Activated CD4-positive, alpha-beta T cell treated with anti-CD3 and anti-CD28 coated beads, Interleukin-2, amount 10 ng/mL, durations not matched to agents 7 days and 5 days (primary cell): ENCODE measurements at regions not wholly inside any gene's neighbourhood (a gene's known extent, or its start where the extent isn't known, plus 50 kb on each side); places are given as distances from the start of the nearest gene placed in this dataset.

Experiments
- CTCF ChIA-PET: fragments of 350-600 bp; sonication (Branson Sonifier 250); formaldehyde crosslinking; loops from one replicate; lab custom pipeline; 2021; ENCODE audit warnings: antibody characterized with exemption; lab: Charles Lee
- POLR2A ChIA-PET: fragments of 350-600 bp; sonication (Branson Sonifier 250); formaldehyde crosslinking; loops from one replicate; lab custom pipeline; 2021; ENCODE audit warnings: antibody characterized with exemption; lab: Charles Lee
- DNase-seq: peaks from one replicate; pipeline ENCODE4 v3.0.0-alpha.2; 2020
- H3K27ac Mint-ChIP-seq: one replicate; pipeline ENCODE4 v1.8.0; 2021; ENCODE audit warnings: mild to moderate bottlenecking, moderate library complexity, mixed read lengths
- H3K27me3 Mint-ChIP-seq: one replicate; pipeline ENCODE4 v1.8.0; 2021; ENCODE audit warnings: mixed read lengths
- H3K36me3 Mint-ChIP-seq: one replicate; pipeline ENCODE4 v1.8.0; 2021; ENCODE audit warnings: low read depth, mixed read lengths
- H3K4me1 Mint-ChIP-seq: one replicate; pipeline ENCODE4 v1.8.0; 2021; ENCODE audit warnings: mixed read lengths
- H3K4me3 Mint-ChIP-seq: one replicate; pipeline ENCODE4 v1.8.0; 2021; ENCODE audit warnings: mild to moderate bottlenecking, moderate library complexity, mixed read lengths
- H3K9me3 Mint-ChIP-seq: one replicate; pipeline ENCODE4 v1.8.0; 2021; ENCODE audit warnings: mixed read lengths

- no peak for DNase-seq
- Mint-ChIP-seq H3K36me3 (peaks cover 34% of the 10 kb centered on the region), H3K4me3 (no peak overlapping the region), H3K9me3 (peaks cover 37% of the 10 kb centered on the region), H3K4me1 (peaks cover 21% of the 10 kb centered on the region), H3K27ac (peak overlapping the region; percentile 77), H3K27me3 (no peaks in the 10 kb centered on the region)
- ChIA-PET CTCF (no interaction called here), POLR2A (no interaction called here)
Measured at GRCh38 chr12:126768517-126768916, 1498.5 kb upstream of the TMEM132C start.

GRCh38 chr12:126770188-126770587 lies 1496.8 kb upstream of the TMEM132C start:
- Mint-ChIP-seq H3K4me1 (peaks cover 19% of the 10 kb centered on the region), H3K27ac (no peak overlapping the region), H3K36me3 (peaks cover 24% of the 10 kb centered on the region), H3K9me3 (peaks cover 32% of the 10 kb centered on the region), H3K27me3 (no peaks in the 10 kb centered on the region), H3K4me3 (peak overlapping the region; percentile 36)
- DNase-seq: no peak
- CTCF ChIA-PET: no interaction called here
- POLR2A ChIA-PET: no interaction called here

GRCh38 chr12:126772171-126772864 lies 1494.7 kb upstream of the TMEM132C start:
- H3K27me3 Mint-ChIP-seq: no peaks in the 10 kb centered on the region
- H3K4me3 Mint-ChIP-seq: peak overlapping the region; percentile 61
- H3K9me3 Mint-ChIP-seq: peaks cover 25% of the 10 kb centered on the region
- H3K4me1 Mint-ChIP-seq: peaks cover 19% of the 10 kb centered on the region
- H3K36me3 Mint-ChIP-seq: peaks cover 20% of the 10 kb centered on the region
- H3K27ac Mint-ChIP-seq: peak overlapping the region; percentile 88
- DNase-seq: peak; percentile 31
- POLR2A ChIA-PET: no interaction called here
- CTCF ChIA-PET: interaction anchor here (0.5 to 0.6 kb wide), 2 partner anchors 9 to 498 kb away, joined by 3 to 5 read pairs; no protein-coding TSS in a partner anchor

- ChIA-PET CTCF (no interaction called here), POLR2A (no interaction called here)
- H3K4me1 Mint-ChIP-seq: peaks cover 19% of the 10 kb centered on the region
- no peak overlapping the region for H3K4me3 Mint-ChIP-seq
- peaks cover 20% of the 10 kb centered on the region for H3K36me3 Mint-ChIP-seq
- no peaks in the 10 kb centered on the region for H3K27me3 Mint-ChIP-seq
- H3K9me3 Mint-ChIP-seq: peaks cover 25% of the 10 kb centered on the region
- H3K27ac Mint-ChIP-seq: no peak overlapping the region
- no peak for DNase-seq
Measured at GRCh38 chr12:126773012-126773411, 1494.0 kb upstream of the TMEM132C start.

- CTCF ChIA-PET: no interaction called here
Measured at GRCh38 chr12:126773491-126773890, 1493.5 kb upstream of the TMEM132C start.

GRCh38 chr12:126776026-126776655 lies 1490.8 kb upstream of the TMEM132C start:
- no peak for DNase-seq
- ChIA-PET POLR2A (no interaction called here), CTCF (no interaction called here)
- peaks cover 4% of the 10 kb centered on the region for H3K4me1 Mint-ChIP-seq
- H3K27ac Mint-ChIP-seq: no peak overlapping the region
- peaks cover 5% of the 10 kb centered on the region for H3K36me3 Mint-ChIP-seq
- H3K27me3 Mint-ChIP-seq: no peaks in the 10 kb centered on the region
- H3K9me3 Mint-ChIP-seq: peaks cover 18% of the 10 kb centered on the region
- no peak overlapping the region for H3K4me3 Mint-ChIP-seq

More at GRCh38 chr12:126773491-126773890, 1493.5 kb upstream of the TMEM132C start:
- POLR2A ChIA-PET: no interaction called here
- H3K9me3 Mint-ChIP-seq: peaks cover 25% of the 10 kb centered on the region
- peaks cover 16% of the 10 kb centered on the region for H3K36me3 Mint-ChIP-seq
- no peak for DNase-seq
- H3K27me3 Mint-ChIP-seq: no peaks in the 10 kb centered on the region
- peaks cover 15% of the 10 kb centered on the region for H3K4me1 Mint-ChIP-seq
- no peak overlapping the region for H3K27ac Mint-ChIP-seq
- H3K4me3 Mint-ChIP-seq: no peak overlapping the region

- Mint-ChIP-seq H3K27ac (no peak overlapping the region), H3K36me3 (no peaks in the 10 kb centered on the region), H3K27me3 (peaks cover 2% of the 10 kb centered on the region), H3K4me1 (no peaks in the 10 kb centered on the region), H3K4me3 (no peak overlapping the region), H3K9me3 (no peaks in the 10 kb centered on the region)
- ChIA-PET POLR2A (no interaction called here), CTCF (no interaction called here)
- no peak for DNase-seq
Measured at GRCh38 chr12:126780343-126780742, 1486.6 kb upstream of the TMEM132C start.

- Mint-ChIP-seq H3K27me3 (peaks cover 2% of the 10 kb centered on the region), H3K9me3 (no peaks in the 10 kb centered on the region), H3K36me3 (no peaks in the 10 kb centered on the region), H3K27ac (no peak overlapping the region), H3K4me3 (no peak overlapping the region), H3K4me1 (no peaks in the 10 kb centered on the region)
- no peak for DNase-seq
- ChIA-PET CTCF (interaction anchor here (0.6 to 0.9 kb wide), 2 partner anchors 10 to 15 kb away, joined by 3 to 5 read pairs; no protein-coding TSS in a partner anchor), POLR2A (no interaction called here)
Measured at GRCh38 chr12:126781593-126781992, 1485.4 kb upstream of the TMEM132C start.

GRCh38 chr12:126782083-126782482 lies 1484.9 kb upstream of the TMEM132C start:
- peaks cover 2% of the 10 kb centered on the region for H3K27me3 Mint-ChIP-seq
- ChIA-PET POLR2A (no interaction called here), CTCF (interaction anchor here (0.9 kb wide), 1 partner anchor 16 kb away, joined by 3 read pairs; no protein-coding TSS in a partner anchor)
- H3K27ac Mint-ChIP-seq: no peak overlapping the region
- no peaks in the 10 kb centered on the region for H3K9me3 Mint-ChIP-seq
- no peak overlapping the region for H3K4me3 Mint-ChIP-seq
- no peak for DNase-seq
- no peaks in the 10 kb centered on the region for H3K4me1 Mint-ChIP-seq
- no peaks in the 10 kb centered on the region for H3K36me3 Mint-ChIP-seq

GRCh38 chr12:126784328-126784921 lies 1482.5 kb upstream of the TMEM132C start:
- no peaks in the 10 kb centered on the region for H3K4me1 Mint-ChIP-seq
- CTCF ChIA-PET: no interaction called here
- H3K4me3 Mint-ChIP-seq: no peak overlapping the region
- POLR2A ChIA-PET: no interaction called here
- peaks cover 6% of the 10 kb centered on the region for H3K9me3 Mint-ChIP-seq
- H3K27ac Mint-ChIP-seq: no peak overlapping the region
- peak; percentile 12 for DNase-seq
- no peaks in the 10 kb centered on the region for H3K36me3 Mint-ChIP-seq
- peaks cover 2% of the 10 kb centered on the region for H3K27me3 Mint-ChIP-seq

- no peaks in the 10 kb centered on the region for H3K27me3 Mint-ChIP-seq
- ChIA-PET POLR2A (no interaction called here), CTCF (interaction anchor here (0.6 to 0.8 kb wide), 2 partner anchors 59 to 443 kb away, joined by 3 to 4 read pairs; no protein-coding TSS in a partner anchor)
- no peaks in the 10 kb centered on the region for H3K36me3 Mint-ChIP-seq
- DNase-seq: no peak
- no peak overlapping the region for H3K27ac Mint-ChIP-seq
- no peaks in the 10 kb centered on the region for H3K4me1 Mint-ChIP-seq
- no peak overlapping the region for H3K4me3 Mint-ChIP-seq
- H3K9me3 Mint-ChIP-seq: peaks cover 10% of the 10 kb centered on the region
Measured at GRCh38 chr12:126789963-126790362, 1477.0 kb upstream of the TMEM132C start.

- Mint-ChIP-seq H3K9me3 (peaks cover 10% of the 10 kb centered on the region), H3K36me3 (no peaks in the 10 kb centered on the region), H3K4me3 (no peak overlapping the region), H3K27me3 (no peaks in the 10 kb centered on the region), H3K27ac (no peak overlapping the region), H3K4me1 (no peaks in the 10 kb centered on the region)
- CTCF ChIA-PET: no interaction called here
- DNase-seq: no peak
- POLR2A ChIA-PET: no interaction called here
Measured at GRCh38 chr12:126791122-126791521, 1475.8 kb upstream of the TMEM132C start.

- no peak for DNase-seq
- no peak overlapping the region for H3K27ac Mint-ChIP-seq
- ChIA-PET POLR2A (no interaction called here), CTCF (interaction anchor here (1.2 kb wide), 1 partner anchor 26 kb away, joined by 3 read pairs; no protein-coding TSS in a partner anchor)
- H3K4me3 Mint-ChIP-seq: no peak overlapping the region
- no peaks in the 10 kb centered on the region for H3K27me3 Mint-ChIP-seq
- H3K4me1 Mint-ChIP-seq: no peaks in the 10 kb centered on the region
- peaks cover 10% of the 10 kb centered on the region for H3K9me3 Mint-ChIP-seq
- H3K36me3 Mint-ChIP-seq: no peaks in the 10 kb centered on the region
Measured at GRCh38 chr12:126792411-126792810, 1474.6 kb upstream of the TMEM132C start.
